ENCODE measurements at regions not wholly inside any gene's neighbourhood (a gene's known extent, or its start where the extent isn't known, plus 50 kb on each side); places are given as distances from the start of the nearest gene placed in this dataset.

DNA sequence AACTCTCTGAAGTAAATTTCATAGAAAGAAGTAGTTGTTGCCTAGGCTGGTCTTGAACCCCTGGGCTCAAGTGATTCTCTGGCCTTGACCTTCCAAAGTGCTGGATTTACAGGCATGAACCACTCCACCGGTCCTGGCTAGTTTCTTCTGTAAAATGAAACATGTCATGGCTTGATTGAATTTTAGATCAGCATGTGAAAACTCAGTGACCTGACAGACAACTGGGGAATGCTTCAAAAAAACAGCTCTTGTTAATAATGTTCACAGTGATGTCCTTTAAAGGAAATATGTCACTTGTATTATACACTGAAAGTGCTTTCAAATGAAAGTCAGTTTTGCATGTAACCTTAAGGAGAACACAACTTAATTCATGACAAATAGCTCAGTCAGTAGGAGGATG lies 118.2 kb downstream of the KLF5 start:
- TF ChIP-seq POLR2AphosphoS5 (IDR thresholded peaks at IDR 0.05; ENCODE audit: borderline replicate concordance, low read depth, low read length) (no peak), EZH2 (IDR thresholded peaks at IDR 0.05) (no peak)

All from SK-N-MC (cell line).